HG03575 (cell line): ENCODE measurements at regions not wholly inside any gene's neighbourhood (a gene's known extent, or its start where the extent isn't known, plus 50 kb on each side); places are given as distances from the start of the nearest gene placed in this dataset.
"Not testable (repeated sequence)": the region's sequence is repeated elsewhere in the genome, so short reads cannot be mapped to it uniquely, and the experiment has no call there.

ENCODE experiments used
- ATAC-seq: cut with Tn5 transposase; IDR thresholded peaks from one replicate; pipeline ENCODE4 v1.9.1; 2021; ENCODE audit not compliant: unreplicated experiment, insufficient number of reproducible peaks, low FRiP score; ENCODE audit errors: extremely low read depth

- ATAC-seq: no peak
These were observed 71.0 kb downstream of the COQ2 start for GRCh38 chr4:83213640-83214039.

GRCh38 chr4:83212041-83212851, 72.4 kb downstream of the COQ2 start:
- peak; percentile 42 for ATAC-seq

- ATAC-seq: no peak
These were observed 75.2 kb downstream of the COQ2 start for GRCh38 chr4:83209419-83209818.

GRCh38 chr4:83208371-83209365, 75.9 kb downstream of the COQ2 start:
- no peak for ATAC-seq

- no peak for ATAC-seq
These were observed 77.0 kb downstream of the COQ2 start for GRCh38 chr4:83207497-83208101.

- no peak for ATAC-seq
These were observed 78.8 kb downstream of the COQ2 start for GRCh38 chr4:83205760-83206159.

GRCh38 chr4:83204731-83205130, 79.9 kb downstream of the COQ2 start:
- no peak for ATAC-seq

GRCh38 chr4:83201761-83202160, 82.8 kb downstream of the COQ2 start:
- no peak for ATAC-seq

- ATAC-seq: no peak
These were observed 83.2 kb upstream of the PLAC8 start for GRCh38 chr4:83197555-83198235.

- ATAC-seq: no peak
These were observed 82.4 kb upstream of the PLAC8 start for GRCh38 chr4:83196921-83197320.

- no peak for ATAC-seq
These were observed 80.7 kb upstream of the PLAC8 start for GRCh38 chr4:83195269-83195668.

GRCh38 chr4:83194588-83194987, 80.1 kb upstream of the PLAC8 start:
- not testable (repeated sequence) for ATAC-seq

GRCh38 chr4:83192634-83193033, 78.1 kb upstream of the PLAC8 start:
- no peak for ATAC-seq

- no peak for ATAC-seq
These were observed 76.5 kb upstream of the PLAC8 start for GRCh38 chr4:83191026-83191425.

- ATAC-seq: no peak
These were observed 75.2 kb upstream of the PLAC8 start for GRCh38 chr4:83189631-83190136.

- no peak for ATAC-seq
These were observed 66.0 kb upstream of the PLAC8 start for GRCh38 chr4:83180431-83180968.

GRCh38 chr4:83179205-83179604, 64.7 kb upstream of the PLAC8 start:
- ATAC-seq: no peak

- ATAC-seq: no peak
These were observed 63.5 kb upstream of the PLAC8 start for GRCh38 chr4:83178029-83178428.

- no peak for ATAC-seq
These were observed 62.7 kb upstream of the PLAC8 start for GRCh38 chr4:83177182-83177581.
